ENCODE measurements at regions not wholly inside any gene's neighbourhood (a gene's known extent, or its start where the extent isn't known, plus 50 kb on each side); places are given as distances from the start of the nearest gene placed in this dataset.
"Not testable (repeated sequence)": the region's sequence is repeated elsewhere in the genome, so short reads cannot be mapped to it uniquely, and the experiment has no call there.

DNA sequence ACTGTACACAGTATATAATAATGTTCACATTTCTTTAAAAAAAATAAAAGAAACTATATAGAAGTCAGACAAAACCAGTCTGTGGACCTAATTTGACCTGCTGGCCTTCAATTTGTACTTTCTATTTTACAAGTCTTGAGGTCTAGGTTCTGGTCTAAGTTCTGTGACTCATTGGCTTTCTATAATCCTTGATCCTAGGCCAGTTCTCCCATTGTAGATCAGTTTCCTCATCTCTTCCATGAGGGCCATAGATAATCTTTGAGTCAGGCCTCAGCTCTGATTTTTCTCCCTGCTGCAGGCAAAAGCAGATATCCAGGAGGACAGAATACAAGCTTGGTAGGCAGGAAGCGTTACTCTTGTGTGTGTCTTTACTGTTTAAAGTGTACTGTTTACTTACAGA is 603.7 kb upstream of the CAMK1G start:
- DNase-seq, result no peak

GRCh38 chr1:208980605-208981004 is 602.9 kb upstream of the CAMK1G start:
- no peak for DNase-seq

DNA sequence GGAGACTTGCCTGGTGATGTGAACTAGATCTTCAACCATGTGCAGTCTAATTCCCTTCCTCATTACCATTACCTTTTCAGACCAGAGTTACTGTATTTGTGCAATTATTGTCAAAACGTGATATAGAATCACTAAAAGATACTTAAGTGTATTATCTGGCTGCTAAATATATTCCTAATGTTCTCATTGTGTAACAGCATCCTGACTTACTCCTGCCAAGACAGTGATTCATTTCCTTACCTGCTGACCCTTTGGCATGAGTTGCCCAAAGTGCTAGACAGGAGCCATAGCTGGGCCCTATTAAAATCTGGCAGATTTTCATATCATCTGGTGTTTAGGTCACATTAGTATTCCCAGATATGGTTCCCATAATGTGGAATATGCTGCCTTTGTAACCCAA is 598.3 kb upstream of the CAMK1G start:
- DNase-seq, result no peak

- DNase-seq, result peak; percentile 21
Measured at GRCh38 chr1:208988811-208989222, 594.7 kb upstream of the CAMK1G start.

DNA sequence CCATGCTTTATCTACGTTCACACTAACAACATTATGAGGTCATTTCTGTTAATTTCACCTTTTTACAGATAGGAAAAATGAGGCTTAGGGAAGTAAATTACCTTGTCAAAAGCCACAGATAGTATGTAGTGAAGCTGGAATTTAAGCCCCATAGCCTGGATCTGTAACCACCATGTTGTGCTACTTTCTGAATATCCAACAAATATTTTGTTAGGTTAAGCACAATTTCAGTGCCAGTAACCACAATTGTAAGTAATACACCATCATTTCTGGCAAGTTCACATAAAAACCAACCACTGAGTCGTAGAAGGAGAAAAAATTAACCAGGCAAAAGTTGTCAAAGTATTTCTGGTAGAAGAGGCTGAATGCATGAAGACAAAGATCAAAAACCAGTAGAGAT is 593.1 kb upstream of the CAMK1G start:
- no peak for DNase-seq

GRCh38 chr1:208997053-208997452 is 586.5 kb upstream of the CAMK1G start:
- not testable (repeated sequence) for DNase-seq

DNA sequence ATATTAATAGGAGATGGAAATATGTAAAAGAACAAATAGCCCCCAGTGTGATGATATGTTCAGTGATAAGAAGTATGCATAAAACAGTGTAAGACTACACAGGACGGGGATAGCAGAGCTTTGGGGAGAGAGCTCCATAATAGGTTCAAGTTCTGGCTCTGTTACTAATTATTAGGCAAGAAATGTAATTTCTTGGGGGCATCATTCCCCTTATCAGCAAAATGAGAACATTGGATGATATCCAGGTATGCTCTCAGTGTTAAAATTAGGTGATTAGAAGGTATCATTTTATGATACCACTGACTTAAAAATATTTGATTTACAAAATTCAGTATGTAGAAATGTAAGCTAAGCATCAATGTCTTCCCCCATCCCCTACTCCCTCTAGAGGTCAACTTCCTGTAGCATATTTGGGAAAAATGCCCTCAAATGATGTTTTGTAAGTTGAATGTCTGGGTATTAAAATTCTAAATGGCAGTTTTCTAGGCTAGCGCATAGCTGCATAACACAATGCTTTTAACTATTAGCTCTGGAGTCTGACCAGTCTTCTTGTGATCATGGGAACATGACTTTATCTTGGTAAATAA is 585.7 kb upstream of the CAMK1G start:
- DNase-seq, result peak; percentile 4

DNA sequence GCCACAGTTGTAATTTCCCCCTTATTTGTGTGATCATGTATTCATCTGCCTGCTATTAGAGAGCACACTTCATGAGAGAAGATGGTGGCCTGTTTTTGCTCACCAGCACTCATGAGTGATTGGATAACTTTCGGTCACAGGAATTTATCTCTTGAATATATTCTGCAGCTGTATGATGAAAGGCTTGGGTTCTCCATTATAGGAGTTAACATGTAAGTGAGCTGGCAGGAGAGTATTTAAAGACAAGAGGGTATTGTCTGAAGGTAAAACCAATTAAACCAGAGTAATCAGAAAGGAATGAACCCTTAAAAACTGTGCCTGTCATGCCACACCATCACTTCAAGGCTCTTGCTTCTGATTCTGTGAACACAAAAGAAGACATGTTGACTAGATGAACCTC is 574.9 kb upstream of the CAMK1G start:
- DNase-seq, result no peak

DNA sequence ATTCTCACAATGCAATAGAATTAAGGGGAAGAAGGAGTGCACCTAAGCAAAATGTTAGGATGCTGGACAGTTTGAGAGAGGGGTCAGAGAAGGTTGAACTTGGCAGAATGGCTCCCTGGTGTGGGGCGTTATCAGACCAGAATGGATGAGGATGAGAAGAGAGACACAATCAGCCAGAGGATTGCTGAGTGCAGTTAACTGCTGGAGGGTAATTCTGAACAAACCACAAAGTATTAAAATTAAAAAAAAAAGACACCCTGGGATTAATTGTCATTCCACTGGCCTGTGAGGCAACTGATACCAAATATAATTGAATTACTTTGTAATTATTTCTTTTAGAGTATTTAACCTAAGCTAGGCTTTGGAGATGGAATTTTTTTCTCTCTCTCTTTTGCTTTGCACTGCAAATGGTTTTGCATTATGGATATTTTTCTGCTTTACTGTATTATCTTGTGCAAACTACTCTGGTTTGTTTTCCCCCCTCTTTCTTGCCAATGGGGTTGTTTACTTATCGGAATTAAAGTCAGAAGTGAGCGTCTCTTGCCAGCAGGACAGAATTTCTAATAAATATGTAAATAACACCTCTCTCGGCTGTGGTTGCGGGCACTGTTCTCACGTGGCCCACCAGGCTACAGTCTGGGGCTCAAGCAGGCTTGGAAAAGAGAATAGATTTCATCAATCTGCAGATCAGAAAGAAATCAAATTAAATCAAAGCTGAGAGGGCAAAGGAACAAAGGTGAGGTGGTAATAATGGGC is 572.9 kb upstream of the CAMK1G start:
- DNase-seq, result no peak

- no peak for DNase-seq
Measured at GRCh38 chr1:209012443-209013196, 570.9 kb upstream of the CAMK1G start.

DNA sequence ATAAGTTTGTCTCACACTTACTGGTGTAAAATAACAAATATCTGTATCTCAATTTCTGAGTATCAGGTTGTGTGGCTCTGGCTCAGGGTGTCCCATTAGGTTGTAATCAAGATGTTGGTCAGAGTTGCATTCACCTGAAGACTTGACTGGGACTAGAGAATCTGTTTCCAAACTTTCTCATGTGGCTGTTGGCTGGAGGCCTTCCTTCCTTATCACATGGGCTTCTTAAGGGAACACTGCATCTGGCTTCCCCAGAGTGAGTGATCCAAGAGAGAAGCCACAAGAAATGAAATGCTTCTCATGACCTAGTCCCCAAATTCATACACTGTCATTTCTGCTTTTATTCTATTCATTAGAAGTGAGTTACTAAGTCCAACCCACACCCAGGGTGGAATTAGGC is 568.4 kb upstream of the CAMK1G start:
- DNase-seq, result no peak

- no peak for DNase-seq
Measured at GRCh38 chr1:209021622-209022021, 561.9 kb upstream of the CAMK1G start.

GRCh38 chr1:209023790-209024189 is 559.7 kb upstream of the CAMK1G start:
- no peak for DNase-seq

- DNase-seq, result no peak
Measured at GRCh38 chr1:209029737-209030136, 553.8 kb upstream of the CAMK1G start.

DNA sequence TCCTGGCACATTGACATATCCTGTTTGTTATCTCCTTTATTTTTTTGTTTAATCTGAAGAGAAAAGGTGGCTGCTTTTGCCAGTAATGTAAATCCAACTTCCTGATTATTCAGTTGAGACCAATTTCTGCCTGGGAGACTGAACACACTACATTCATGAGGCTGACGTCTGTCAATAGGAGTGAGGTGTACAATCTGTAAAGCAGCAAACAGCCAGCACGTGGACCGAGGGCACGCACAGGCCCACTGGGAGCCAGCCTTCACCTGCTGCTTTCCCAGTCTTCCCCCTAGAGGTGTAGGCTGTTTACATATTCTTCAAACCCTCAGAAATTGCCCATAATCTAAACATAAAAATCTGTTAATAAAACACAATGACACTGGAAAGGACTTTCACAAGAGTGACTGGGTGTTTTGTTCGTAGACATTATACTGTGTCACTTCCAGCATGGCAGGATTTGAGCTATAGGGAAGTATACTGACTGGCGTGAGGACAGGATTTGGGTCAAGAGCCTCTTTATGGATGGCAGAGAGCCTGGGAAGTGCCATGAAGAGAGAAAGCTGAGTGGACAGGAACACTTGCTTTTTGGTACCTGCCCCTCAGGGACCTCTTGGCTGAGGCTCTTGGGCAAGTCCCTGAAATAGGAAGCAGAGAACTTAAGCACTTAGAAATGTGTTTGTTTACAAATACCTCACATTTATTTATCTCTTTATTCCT is 552.9 kb upstream of the CAMK1G start:
- no peak for DNase-seq

DNA sequence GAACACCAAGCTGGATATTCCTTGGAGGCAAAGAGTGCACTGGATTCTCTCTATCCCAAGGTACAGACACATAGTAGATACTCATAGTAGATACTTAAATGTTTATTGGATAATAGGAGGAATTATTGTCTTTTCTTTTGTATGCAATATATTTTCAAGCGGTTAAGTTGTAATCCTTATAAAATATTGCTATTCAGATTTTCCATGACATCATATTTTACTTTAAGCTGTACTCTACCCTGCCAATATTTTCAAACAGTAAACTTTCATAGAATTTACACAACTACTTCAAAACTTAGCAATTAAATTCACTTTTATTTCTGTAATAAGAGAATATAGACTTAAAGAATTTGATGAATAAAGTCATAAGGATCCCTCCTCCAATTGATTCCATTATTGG is 546.5 kb upstream of the CAMK1G start:
- DNase-seq, result no peak

DNA sequence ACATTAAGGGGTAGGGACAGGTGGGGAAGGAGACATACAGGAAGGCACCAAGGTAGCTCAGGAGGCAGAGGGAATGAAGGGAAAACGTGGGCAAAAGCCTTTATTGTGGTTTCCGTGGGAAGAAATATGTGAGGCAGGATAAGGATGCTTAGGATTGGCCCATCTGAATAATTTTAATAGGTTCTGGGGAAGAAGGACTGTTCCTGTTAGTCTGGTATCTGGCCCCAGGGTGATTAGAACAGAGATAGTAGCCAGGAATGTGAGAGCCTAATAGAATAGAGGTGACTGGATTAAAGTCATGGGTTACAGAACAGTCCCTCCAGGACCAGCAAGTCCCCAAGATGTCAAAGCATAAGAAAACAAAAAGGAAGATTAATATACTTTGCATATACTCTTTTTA is 545.2 kb upstream of the CAMK1G start:
- DNase-seq, result no peak

DNA sequence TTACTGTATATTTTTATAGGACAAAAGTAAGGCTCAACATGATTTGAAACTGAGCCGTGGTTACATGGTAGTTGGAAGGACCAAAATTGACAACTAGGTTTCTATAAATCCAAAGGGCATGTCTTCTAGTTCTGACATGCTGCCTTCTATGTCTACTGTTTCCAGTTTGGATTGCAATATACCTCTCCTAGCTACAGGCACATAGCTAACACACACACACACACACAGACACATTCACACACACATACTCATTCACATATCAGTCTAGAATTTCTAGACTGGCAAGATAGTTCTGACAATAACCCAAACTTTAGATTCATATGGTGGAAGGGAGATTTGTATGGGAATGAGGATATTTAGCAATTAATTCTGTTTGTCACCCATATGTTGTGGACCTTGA is 544.8 kb upstream of the CAMK1G start:
- no peak for DNase-seq

DNA sequence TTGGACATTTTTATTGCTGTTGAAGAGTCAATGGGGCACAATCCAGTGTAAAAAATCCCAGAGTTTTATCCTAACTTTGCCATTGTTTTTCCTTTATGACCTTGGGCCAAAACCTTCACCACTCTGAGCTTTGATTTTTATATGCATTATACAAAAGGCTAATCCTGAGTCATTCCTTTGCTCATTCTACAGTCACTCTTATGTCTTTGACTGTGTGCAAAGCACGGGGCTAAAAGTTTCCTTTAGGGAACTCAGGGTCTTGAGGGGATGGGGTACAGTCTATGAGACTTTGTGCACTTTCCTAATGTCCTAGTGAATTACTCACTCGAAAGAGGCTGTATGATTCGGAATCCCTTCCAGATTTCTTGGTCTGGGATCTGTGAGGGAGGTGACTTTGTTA is 543.2 kb upstream of the CAMK1G start:
- no peak for DNase-seq

- no peak for DNase-seq
Measured at GRCh38 chr1:209041927-209042326, 541.6 kb upstream of the CAMK1G start.

GRCh38 chr1:209042413-209042812 is 541.1 kb upstream of the CAMK1G start:
- DNase-seq, result no peak

DNA sequence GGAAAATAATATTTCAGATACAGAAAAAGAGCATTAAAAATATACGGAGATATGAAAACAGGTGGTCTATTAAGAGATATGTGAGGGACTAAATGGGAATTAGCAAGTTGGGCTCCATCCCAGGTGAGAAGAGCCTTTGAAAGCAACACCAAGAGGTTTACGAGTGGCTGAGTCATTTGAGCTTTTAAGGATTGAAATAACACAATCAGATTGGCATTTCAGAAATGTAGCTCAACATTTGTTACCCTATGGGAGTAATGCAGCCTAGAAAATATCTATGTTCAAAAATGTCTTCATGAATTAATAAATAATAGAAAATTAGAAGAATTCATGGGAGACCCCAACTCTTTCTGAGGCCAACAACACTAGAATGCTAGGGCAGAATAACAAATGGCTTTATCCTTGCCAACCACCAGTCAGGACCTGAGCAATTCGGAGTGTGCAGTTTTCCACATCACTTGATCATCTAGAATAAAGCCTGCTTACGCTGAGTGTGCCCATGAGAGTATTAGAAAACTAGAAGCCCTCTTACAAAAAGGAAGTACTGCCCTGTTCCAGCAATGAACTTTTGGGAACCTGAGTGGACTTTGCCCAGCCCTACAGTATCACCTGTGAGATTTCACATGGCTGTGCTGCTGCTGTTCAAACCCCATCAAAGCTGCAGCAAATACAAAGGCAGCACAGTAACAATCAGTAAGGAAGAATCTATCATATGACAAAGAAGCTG is 538.0 kb upstream of the CAMK1G start:
- no peak for DNase-seq

DNA sequence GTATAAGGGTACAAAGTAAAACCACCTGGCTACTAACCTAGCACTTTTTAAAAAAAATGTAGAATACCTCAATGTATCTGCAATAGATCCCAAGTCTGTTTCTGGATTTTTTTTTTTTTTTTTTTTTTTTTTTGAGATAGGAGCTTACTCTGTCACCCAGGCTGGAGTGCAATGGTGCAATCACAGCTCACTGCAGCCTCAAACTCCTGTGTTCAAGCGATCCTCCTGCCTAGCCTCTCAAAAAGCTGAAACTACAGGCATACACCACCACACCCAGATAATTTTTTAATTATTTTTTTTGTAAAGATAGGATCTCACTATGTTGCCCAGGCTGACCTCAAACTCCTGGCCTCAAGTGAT is 537.5 kb upstream of the CAMK1G start:
- DNase-seq, result no peak

Data from NCI-H1694 treated with DMSO at 0.1 percent for 48 hours (cell line).